IPS DF 6.9 (cell line): ENCODE measurements at regions not wholly inside any gene's neighbourhood (a gene's known extent, or its start where the extent isn't known, plus 50 kb on each side); places are given as distances from the start of the nearest gene placed in this dataset.

Source experiments
- DNase-seq: peaks from one replicate; pipeline ENCODE4 v3.0.0-alpha.2; 2013; ENCODE audit warnings: low read depth, low spot score
- H3K27ac ChIP-seq: one replicate; pipeline ENCODE4 v1.5.1; 2013; ENCODE audit warnings: low read length, control low read depth
- H3K27me3 ChIP-seq: 2 replicates; pipeline ENCODE4 v1.6.1; 2013; ENCODE audit warnings: mild to moderate bottlenecking, low read length; ENCODE audit not compliant: control insufficient read depth, insufficient read depth
- H3K36me3 ChIP-seq: 2 replicates; pipeline ENCODE4 v1.6.1; 2013; ENCODE audit warnings: low read length; ENCODE audit not compliant: control insufficient read depth, insufficient read depth
- H3K4me1 ChIP-seq: 2 replicates; pipeline ENCODE4 v1.6.1; 2013; ENCODE audit warnings: low read length; ENCODE audit not compliant: control insufficient read depth, insufficient read depth
- H3K4me3 ChIP-seq: 2 replicates; pipeline ENCODE4 v1.5.1; 2013; ENCODE audit warnings: mild to moderate bottlenecking, low read length
- H3K9me3 ChIP-seq: 2 replicates; pipeline ENCODE4 v1.6.1; 2013; ENCODE audit warnings: low read length, inconsistent platforms; ENCODE audit not compliant: control insufficient read depth, insufficient read depth
- WGBS: extraction: QIAGEN DNeasy Blood & Tissue Kit; methylation state at CpG from one replicate; pipeline ENCODE4 v1.1.7; 2013; ENCODE audit warnings: mixed read lengths, missing lambda C conversion rate; ENCODE audit not compliant: insufficient read length, insufficient coverage; 5-methylcytosine and 5-hydroxymethylcytosine counted together

DNA sequence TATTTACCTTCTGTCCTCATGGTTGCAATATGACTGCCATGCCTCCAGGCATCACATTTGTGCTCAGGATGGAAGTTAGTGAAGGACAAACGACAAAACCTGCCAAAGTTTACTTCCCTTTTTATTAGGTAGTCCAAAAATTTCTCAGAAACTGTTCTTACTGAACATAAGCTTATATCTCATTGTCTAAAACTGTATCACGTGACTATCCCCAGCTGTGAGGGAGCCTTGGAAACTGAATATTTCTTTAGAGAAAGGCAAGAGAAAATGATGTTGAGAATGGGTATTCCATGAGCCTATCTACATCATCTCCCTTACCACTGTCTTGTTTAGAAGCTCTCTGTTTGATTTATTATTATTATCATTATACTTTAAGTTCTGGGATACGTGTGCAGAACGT is 169.1 kb upstream of the ADRA1D start:
- H3K4me3 ChIP-seq, result no peak overlapping the region
- WGBS, result no CpG with 5 or more reads among the region's 4 CpGs

DNA sequence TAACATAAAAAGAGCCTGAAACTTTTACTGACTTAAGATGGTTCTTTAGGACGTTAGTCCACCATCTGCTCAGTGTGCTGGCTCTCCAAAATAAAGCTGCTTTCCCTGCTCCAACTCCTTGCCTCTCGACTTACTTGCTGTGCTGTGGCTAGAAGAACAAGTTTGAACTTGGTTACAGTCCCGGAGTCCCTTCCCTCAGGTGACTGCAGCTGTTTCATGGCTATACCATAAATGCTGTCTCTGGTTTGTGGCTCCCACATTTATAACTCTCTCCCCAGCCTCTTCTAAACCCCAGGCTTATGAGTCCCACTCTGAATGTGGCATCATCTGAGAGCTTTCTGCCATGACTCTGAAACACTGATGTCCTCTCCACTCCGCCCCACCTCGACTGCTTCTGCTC is 166.2 kb upstream of the ADRA1D start:
- H3K4me1 ChIP-seq, result no peaks in the 10 kb centered on the region
- WGBS, result no CpG with 5 or more reads among the region's 5 CpGs
- DNase-seq, result no peak
- H3K9me3 ChIP-seq, result no peaks in the 10 kb centered on the region
- H3K36me3 ChIP-seq, result no peaks in the 10 kb centered on the region
- no peak overlapping the region for H3K27ac ChIP-seq
- no peaks in the 10 kb centered on the region for H3K27me3 ChIP-seq
- H3K4me3 ChIP-seq, result no peak overlapping the region

More for the DNA sequence above, 169.1 kb upstream of the ADRA1D start:
- H3K9me3 ChIP-seq, result no peaks in the 10 kb centered on the region
- no peaks in the 10 kb centered on the region for H3K36me3 ChIP-seq
- H3K27ac ChIP-seq, result no peak overlapping the region
- peaks cover 1% of the 10 kb centered on the region; the same call in 1 of the 2 replicates for H3K4me1 ChIP-seq
- DNase-seq, result no peak
- no peaks in the 10 kb centered on the region for H3K27me3 ChIP-seq

DNA sequence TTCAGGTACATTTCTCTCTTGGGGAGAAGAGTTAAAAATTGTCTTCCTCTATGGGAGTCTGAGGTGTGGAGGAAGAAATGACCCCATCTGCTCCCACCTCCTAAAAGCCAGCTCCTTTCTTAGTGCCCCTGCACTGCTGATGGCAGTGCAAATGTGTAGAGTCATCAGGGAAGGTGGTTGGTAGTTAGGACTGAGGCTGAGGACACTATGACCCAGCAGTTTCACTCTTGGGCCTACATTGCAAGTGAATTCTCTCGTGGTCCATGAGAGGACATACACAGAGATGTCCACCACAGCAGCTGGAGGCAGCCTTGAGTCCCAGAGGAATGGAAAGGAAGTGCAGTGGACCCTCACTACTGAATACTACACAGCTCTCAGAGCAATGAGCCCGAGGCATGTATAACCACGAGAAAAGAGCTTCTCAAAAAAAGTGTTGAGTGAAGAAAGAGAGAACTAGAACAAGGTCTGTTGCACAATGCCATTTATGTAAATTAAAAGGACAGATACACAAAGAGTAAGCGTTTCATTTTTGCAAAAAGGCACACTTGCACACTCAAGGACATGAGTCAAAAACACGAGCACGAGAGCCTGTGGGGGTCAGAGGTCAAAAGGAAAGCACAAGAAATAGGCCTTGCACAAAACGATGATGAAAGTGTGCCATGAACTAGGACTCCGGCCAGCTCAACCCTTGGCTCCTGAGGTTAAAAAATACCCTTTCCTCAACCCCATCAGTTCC is 164.4 kb upstream of the ADRA1D start:
- H3K27me3 ChIP-seq, result no peaks in the 10 kb centered on the region
- no peaks in the 10 kb centered on the region for H3K36me3 ChIP-seq
- H3K4me3 ChIP-seq, result no peak overlapping the region
- no peak for DNase-seq
- WGBS, result no CpG with 5 or more reads among the region's 8 CpGs
- H3K27ac ChIP-seq, result no peak overlapping the region
- H3K4me1 ChIP-seq, result no peaks in the 10 kb centered on the region
- H3K9me3 ChIP-seq, result no peaks in the 10 kb centered on the region

DNA sequence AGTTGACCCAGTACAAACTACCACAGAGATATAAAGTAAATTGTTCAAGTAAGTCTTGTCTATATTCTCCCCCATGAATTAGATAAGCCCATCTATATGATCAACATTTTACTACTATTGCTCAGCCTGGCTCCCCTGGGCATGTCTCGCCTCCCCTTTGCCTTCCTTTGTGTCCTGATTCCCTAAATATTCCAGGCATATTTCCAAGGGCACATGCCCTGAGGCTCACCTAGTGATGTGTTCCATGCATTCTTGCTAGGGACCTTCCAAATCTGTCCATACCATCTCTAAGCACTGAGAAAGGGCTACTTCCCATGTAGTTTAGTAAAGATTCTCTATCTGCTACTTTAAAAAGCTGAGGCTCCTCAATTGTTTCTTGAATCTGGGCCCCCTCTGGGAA is 163.1 kb upstream of the ADRA1D start:
- H3K4me1 ChIP-seq, result no peaks in the 10 kb centered on the region
- no peak for DNase-seq
- no peak overlapping the region for H3K4me3 ChIP-seq
- WGBS, result no CpG with 5 or more reads among the region's 1 CpG
- H3K27me3 ChIP-seq, result no peaks in the 10 kb centered on the region
- no peak overlapping the region for H3K27ac ChIP-seq
- H3K36me3 ChIP-seq, result no peaks in the 10 kb centered on the region
- no peaks in the 10 kb centered on the region for H3K9me3 ChIP-seq

DNA sequence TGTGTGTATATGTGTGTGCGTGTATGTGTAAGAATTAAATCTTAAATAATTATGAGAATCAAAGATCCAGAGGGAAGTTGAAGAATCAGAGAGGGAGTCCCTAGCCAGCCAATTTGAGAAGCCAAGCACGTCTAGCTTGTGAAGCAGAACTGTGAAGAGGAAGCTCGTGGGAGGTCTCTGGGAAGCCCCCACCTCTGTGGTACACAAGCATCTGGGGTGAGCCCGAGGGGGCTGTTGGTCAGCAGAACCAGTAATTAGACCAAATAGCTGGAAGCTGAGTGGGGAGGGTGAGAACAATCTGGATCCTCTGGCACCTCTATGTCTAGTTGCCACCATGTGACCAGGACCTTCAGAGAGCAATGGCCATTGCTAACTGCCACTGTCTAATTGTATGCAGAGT is 162.7 kb upstream of the ADRA1D start:
- H3K27ac ChIP-seq, result no peak overlapping the region
- no peaks in the 10 kb centered on the region for H3K27me3 ChIP-seq
- 100% methylated on average over 1 of the region's 4 CpGs for WGBS
- no peaks in the 10 kb centered on the region for H3K4me1 ChIP-seq
- H3K36me3 ChIP-seq, result no peaks in the 10 kb centered on the region
- H3K9me3 ChIP-seq, result no peaks in the 10 kb centered on the region
- no peak for DNase-seq
- no peak overlapping the region for H3K4me3 ChIP-seq

DNA sequence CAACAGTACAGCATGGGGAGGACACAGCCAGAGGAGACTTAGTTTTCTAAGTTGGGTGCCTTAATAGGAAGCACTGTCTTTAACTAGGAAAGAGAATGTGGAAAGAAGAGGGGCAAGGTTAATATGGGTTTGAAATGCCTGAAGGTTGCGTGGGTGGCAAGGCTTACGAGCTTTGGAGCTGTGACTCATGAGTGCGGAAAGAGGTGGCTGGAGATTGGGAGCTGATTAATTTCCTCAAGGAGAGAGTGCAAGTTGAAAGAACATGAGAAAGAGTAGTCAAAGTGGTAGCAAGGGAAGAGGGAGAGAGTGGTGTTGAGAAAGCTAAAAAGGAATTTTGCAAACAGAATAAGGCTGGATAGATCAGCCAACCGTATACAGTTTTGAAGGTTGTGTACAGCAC is 157.5 kb upstream of the ADRA1D start:
- no peak for DNase-seq
- Histone ChIP-seq H3K27me3 (no peaks in the 10 kb centered on the region), H3K27ac (no peak overlapping the region), H3K4me3 (no peak overlapping the region), H3K36me3 (no peaks in the 10 kb centered on the region), H3K9me3 (no peaks in the 10 kb centered on the region), H3K4me1 (no peaks in the 10 kb centered on the region)
- WGBS, result no CpG with 5 or more reads among the region's 4 CpGs

DNA sequence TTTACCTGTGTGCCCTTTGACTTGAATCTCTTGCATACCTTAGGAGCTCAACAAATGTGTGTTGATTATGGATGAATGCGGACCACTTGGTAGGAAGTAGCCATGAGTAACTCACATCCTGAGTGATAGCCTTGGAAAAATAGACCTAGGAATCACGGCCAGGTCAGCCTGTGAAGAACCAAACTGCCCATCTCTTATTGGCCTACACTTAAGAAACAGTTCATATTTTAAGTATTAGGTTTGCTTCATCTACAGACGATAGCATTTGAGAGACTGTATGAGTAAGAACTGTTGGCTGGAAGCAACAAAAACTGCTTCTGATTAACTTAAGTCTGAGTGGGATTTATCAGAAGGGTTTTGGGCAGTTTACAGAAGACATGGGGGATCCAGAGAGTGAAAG is 152.5 kb upstream of the ADRA1D start:
- DNase-seq, result no peak
- Histone ChIP-seq H3K9me3 (no peaks in the 10 kb centered on the region), H3K27me3 (no peaks in the 10 kb centered on the region), H3K36me3 (no peaks in the 10 kb centered on the region), H3K4me3 (no peak overlapping the region), H3K4me1 (no peaks in the 10 kb centered on the region), H3K27ac (no peak overlapping the region)
- WGBS, result no CpG with 5 or more reads among the region's 3 CpGs

DNA sequence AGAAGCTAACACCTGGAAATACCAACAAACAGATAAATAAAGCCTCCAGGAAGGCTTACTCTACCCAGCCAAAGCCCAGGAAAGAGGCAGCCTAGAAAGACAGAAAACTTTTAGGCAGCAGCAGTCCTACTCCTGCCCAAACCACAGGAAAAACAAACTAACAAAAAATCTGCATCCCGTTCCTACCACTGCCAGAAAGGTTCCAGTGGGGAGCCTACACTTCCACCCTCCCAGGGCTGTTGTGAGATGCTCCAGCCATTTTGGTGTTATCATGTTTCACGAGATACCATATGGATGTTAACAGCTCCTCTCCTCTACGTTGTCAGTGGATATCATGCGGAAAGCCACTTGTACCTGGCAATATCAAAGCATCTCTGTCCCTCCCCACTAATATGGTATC is 135.9 kb upstream of the ADRA1D start:
- Histone ChIP-seq H3K36me3 (no peaks in the 10 kb centered on the region), H3K27ac (no peak overlapping the region), H3K27me3 (no peaks in the 10 kb centered on the region), H3K4me1 (0 out of 2 replicates have a peak, but pooled peaks cover 2% of the 10 kb centered on the region), H3K9me3 (no peaks in the 10 kb centered on the region), H3K4me3 (no peak overlapping the region)
- WGBS, result no CpG with 5 or more reads among the region's 4 CpGs
- no peak for DNase-seq

DNA sequence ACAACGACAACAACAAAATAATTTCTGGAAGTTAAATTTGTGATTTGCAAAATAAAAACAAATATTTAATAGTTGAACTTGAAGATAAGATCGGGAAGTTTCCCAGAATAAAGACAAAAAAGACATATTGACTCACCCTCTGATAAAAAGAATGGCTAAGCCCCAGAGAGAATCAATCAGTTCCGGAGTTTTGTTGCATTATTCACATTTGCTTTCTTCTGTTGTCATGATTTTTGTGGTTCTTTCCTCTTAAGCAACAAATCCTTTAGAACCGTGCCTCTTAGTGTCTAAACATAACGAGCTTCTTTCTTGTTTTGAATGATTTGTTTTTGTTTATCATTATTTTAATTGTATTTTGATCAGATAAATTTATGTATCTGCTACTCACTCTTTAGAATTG is 134.9 kb upstream of the ADRA1D start:
- DNase-seq, result no peak
- Histone ChIP-seq H3K9me3 (no peaks in the 10 kb centered on the region), H3K4me1 (0 out of 2 replicates have a peak, but pooled peaks cover 2% of the 10 kb centered on the region), H3K4me3 (no peak overlapping the region), H3K27ac (no peak overlapping the region), H3K36me3 (no peaks in the 10 kb centered on the region), H3K27me3 (no peaks in the 10 kb centered on the region)
- WGBS, result no CpG with 5 or more reads among the region's 5 CpGs

DNA sequence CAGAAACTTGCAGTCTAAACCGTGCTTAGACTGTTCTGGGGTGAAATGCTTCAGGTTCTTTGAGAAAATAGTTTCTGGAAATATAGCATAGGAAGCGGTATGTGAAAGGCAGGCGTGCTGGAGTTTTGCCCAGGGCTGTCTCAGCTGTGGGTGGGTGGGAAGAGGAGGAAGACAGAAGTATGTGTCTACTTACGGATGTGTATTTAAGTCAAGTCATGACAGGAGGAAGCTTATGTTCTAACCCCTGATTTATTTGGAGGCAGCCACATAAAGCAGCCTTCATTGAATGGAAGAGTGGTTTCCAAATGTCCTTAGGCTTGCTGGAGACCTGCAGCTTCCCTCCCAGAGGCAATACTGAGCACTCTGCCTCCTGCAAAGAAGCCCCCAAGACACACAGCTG is 126.8 kb upstream of the ADRA1D start:
- no peaks in the 10 kb centered on the region for H3K4me1 ChIP-seq
- no peak overlapping the region for H3K4me3 ChIP-seq
- no peak overlapping the region for H3K27ac ChIP-seq
- H3K36me3 ChIP-seq, result no peaks in the 10 kb centered on the region
- H3K9me3 ChIP-seq, result no peaks in the 10 kb centered on the region
- no peak for DNase-seq
- WGBS, result no CpG with 5 or more reads among the region's 4 CpGs
- H3K27me3 ChIP-seq, result no peaks in the 10 kb centered on the region

DNA sequence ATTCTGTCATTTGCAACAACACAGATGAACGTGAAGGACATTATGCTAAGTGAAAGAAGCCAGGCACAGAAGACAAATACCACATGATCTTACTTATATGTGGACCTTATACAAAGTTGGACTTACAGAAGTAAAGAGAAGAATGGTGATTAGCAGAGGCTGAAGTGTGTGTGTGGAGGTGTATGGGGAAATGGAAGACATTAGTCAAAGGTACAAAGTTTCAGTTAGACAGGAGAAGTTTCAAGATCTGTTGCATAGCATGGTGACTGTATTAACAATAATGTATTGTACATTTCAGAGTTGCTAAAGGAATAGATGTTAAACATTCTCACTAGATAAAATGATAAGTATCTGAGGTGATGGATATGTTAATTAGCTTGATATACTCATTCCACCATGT is 124.4 kb upstream of the ADRA1D start:
- Histone ChIP-seq H3K4me1 (no peaks in the 10 kb centered on the region), H3K36me3 (no peaks in the 10 kb centered on the region), H3K27ac (no peak overlapping the region), H3K9me3 (no peaks in the 10 kb centered on the region), H3K4me3 (no peak overlapping the region), H3K27me3 (no peaks in the 10 kb centered on the region)
- DNase-seq, result no peak
- no CpG with 5 or more reads among the region's 1 CpG for WGBS
